ENCODE measurements at regions not wholly inside any gene's neighbourhood (a gene's known extent, or its start where the extent isn't known, plus 50 kb on each side); places are given as distances from the start of the nearest gene placed in this dataset.
"Not testable (repeated sequence)": the region's sequence is repeated elsewhere in the genome, so short reads cannot be mapped to it uniquely, and the experiment has no call there.

GRCh38 chr21:7933923-7934322, 2587.5 kb upstream of the TPTE start:
- TF ChIP-seq, protein P1, sequence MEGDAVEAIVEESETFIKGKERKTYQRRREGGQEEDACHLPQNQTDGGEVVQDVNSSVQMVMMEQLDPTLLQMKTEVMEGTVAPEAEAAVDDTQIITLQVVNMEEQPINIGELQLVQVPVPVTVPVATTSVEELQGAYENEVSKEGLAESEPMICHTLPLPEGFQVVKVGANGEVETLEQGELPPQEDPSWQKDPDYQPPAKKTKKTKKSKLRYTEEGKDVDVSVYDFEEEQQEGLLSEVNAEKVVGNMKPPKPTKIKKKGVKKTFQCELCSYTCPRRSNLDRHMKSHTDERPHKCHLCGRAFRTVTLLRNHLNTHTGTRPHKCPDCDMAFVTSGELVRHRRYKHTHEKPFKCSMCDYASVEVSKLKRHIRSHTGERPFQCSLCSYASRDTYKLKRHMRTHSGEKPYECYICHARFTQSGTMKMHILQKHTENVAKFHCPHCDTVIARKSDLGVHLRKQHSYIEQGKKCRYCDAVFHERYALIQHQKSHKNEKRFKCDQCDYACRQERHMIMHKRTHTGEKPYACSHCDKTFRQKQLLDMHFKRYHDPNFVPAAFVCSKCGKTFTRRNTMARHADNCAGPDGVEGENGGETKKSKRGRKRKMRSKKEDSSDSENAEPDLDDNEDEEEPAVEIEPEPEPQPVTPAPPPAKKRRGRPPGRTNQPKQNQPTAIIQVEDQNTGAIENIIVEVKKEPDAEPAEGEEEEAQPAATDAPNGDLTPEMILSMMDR (conservative IDR thresholded peaks at IDR 0.05; ENCODE audit: low read depth, low read length): no peak

DNA sequence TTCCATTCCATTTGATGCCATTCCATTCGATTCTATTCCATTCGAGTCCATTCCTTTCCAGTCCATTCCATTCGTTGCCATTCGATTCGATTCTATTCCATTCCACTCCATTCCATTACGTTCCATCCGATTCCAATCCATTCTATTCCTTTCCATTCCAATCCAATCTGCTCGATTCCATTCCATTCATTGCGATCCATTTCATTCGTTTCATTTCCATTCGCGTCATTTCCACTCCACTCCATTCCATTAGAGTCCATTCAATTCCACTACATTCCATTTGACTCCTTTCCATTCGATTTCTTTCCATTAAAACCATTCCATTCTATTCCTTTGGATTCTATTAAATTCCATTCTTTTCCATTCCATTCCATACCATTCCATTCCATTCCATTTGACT, 2584.1 kb upstream of the TPTE start:
- not testable (repeated sequence) for H3K4me2 ChIP-seq; H3K36me3 ChIP-seq (ENCODE audit: insufficient read depth); H3K9ac ChIP-seq; H3K27ac ChIP-seq; H4K20me1 ChIP-seq (ENCODE audit: insufficient read depth); H3K4me3 ChIP-seq (IDR thresholded peaks at IDR 0.05; ENCODE audit: insufficient read depth, low read depth, low read length); H3K27me3 ChIP-seq (ENCODE audit: insufficient read depth, low read depth); H3K79me2 ChIP-seq (ENCODE audit: insufficient read depth, low read depth); H3K4me1 ChIP-seq (ENCODE audit: low read depth, poor library complexity, severe bottlenecking); H2AFZ ChIP-seq (ENCODE audit: low read depth)

More at GRCh38 chr21:7933923-7934322, 2587.5 kb upstream of the TPTE start:
- no peaks in the 10 kb centered on the region for H3K36me3 ChIP-seq (ENCODE audit: insufficient read depth)
- H3K4me1 ChIP-seq (ENCODE audit: low read depth, poor library complexity, severe bottlenecking): no peaks in the 10 kb centered on the region
- no peak overlapping the region for H3K4me3 ChIP-seq (IDR thresholded peaks at IDR 0.05; ENCODE audit: insufficient read depth, low read depth, low read length)
- no peak overlapping the region for H2AFZ ChIP-seq (ENCODE audit: low read depth)
- H3K79me2 ChIP-seq (ENCODE audit: insufficient read depth, low read depth): no peaks in the 10 kb centered on the region
- H3K9ac ChIP-seq: no peak overlapping the region
- no peak overlapping the region for H3K4me2 ChIP-seq
- no peaks in the 10 kb centered on the region for H4K20me1 ChIP-seq (ENCODE audit: insufficient read depth)
- no peaks in the 10 kb centered on the region for H3K27me3 ChIP-seq (ENCODE audit: insufficient read depth, low read depth)
- no peak overlapping the region for H3K27ac ChIP-seq

- H3K9ac ChIP-seq; H3K36me3 ChIP-seq (ENCODE audit: insufficient read depth); H3K4me3 ChIP-seq (IDR thresholded peaks at IDR 0.05; ENCODE audit: insufficient read depth, low read depth, low read length); H4K20me1 ChIP-seq (ENCODE audit: insufficient read depth); H2AFZ ChIP-seq (ENCODE audit: low read depth); H3K4me2 ChIP-seq; H3K79me2 ChIP-seq (ENCODE audit: insufficient read depth, low read depth); H3K27me3 ChIP-seq (ENCODE audit: insufficient read depth, low read depth); H3K27ac ChIP-seq; H3K4me1 ChIP-seq (ENCODE audit: low read depth, poor library complexity, severe bottlenecking): not testable (repeated sequence)
Observed at GRCh38 chr21:7938223-7938622, 2583.2 kb upstream of the TPTE start.

DNA sequence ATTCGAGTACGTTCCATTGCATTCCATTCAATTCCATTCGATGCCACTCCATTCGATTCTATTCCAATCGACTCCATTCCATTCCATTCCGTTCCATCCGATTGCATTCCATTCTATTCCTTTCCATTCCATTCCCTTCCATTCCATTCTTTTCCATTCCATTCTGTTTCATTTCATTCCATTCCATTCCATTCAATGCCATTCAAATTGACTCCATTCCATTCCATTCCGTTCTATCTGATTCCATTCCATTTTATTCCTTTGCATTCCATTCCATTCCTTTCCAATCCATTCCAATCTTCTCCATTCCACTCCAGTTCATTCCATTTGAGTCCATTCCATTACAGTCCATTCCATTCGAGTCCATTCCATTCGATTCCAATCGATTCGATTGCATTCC, 2580.0 kb upstream of the TPTE start:
- not testable (repeated sequence) for H4K20me1 ChIP-seq (ENCODE audit: insufficient read depth); H2AFZ ChIP-seq (ENCODE audit: low read depth); H3K4me1 ChIP-seq (ENCODE audit: low read depth, poor library complexity, severe bottlenecking); H3K4me2 ChIP-seq; H3K36me3 ChIP-seq (ENCODE audit: insufficient read depth); H3K79me2 ChIP-seq (ENCODE audit: insufficient read depth, low read depth); H3K4me3 ChIP-seq (IDR thresholded peaks at IDR 0.05; ENCODE audit: insufficient read depth, low read depth, low read length); H3K9ac ChIP-seq; H3K27me3 ChIP-seq (ENCODE audit: insufficient read depth, low read depth); H3K27ac ChIP-seq

DNA sequence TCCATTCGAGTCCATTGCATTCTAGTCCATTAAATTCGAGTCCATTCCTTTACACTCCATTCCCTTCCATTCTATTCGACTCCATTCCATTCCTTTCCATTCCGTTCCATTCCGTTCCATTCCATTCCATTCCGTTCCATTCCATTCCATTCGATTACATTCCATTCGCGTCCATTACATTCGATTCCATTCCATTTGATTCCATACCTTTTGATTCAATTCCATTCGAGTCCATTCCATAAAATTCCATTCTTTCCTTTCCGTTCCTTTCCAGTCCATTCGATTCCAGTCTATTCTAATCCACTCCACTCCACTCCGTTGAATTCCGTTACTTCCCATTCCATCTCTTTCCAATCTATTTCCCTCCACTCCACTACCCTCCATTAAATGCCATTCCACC, 2579.2 kb upstream of the TPTE start:
- not testable (repeated sequence) for H3K4me1 ChIP-seq (ENCODE audit: low read depth, poor library complexity, severe bottlenecking); H4K20me1 ChIP-seq (ENCODE audit: insufficient read depth); H3K79me2 ChIP-seq (ENCODE audit: insufficient read depth, low read depth); H3K4me2 ChIP-seq; H2AFZ ChIP-seq (ENCODE audit: low read depth); H3K9ac ChIP-seq; H3K27me3 ChIP-seq (ENCODE audit: insufficient read depth, low read depth); H3K36me3 ChIP-seq (ENCODE audit: insufficient read depth); H3K4me3 ChIP-seq (IDR thresholded peaks at IDR 0.05; ENCODE audit: insufficient read depth, low read depth, low read length); H3K27ac ChIP-seq

DNA sequence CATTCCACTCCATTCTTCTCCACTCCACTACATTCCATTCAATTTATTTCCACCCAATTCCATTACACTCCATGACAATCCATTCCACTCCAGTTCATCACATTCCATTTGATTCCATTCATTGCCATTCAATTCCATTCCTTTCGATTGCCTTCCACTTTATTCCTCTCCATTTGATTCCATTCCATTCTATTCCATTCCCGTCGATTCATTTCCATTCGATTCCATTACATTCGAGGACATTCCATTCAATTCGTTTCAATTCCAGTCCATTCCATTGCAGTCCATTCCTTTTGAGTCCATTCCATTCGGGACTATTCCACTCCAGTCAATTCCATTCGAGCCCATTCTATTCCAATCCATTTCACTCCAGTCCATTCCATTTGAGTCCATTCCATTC, 2577.8 kb upstream of the TPTE start:
- not testable (repeated sequence) for H3K36me3 ChIP-seq (ENCODE audit: insufficient read depth); H3K4me2 ChIP-seq; H3K27me3 ChIP-seq (ENCODE audit: insufficient read depth, low read depth); H3K79me2 ChIP-seq (ENCODE audit: insufficient read depth, low read depth); H4K20me1 ChIP-seq (ENCODE audit: insufficient read depth); H3K4me3 ChIP-seq (IDR thresholded peaks at IDR 0.05; ENCODE audit: insufficient read depth, low read depth, low read length); H3K9ac ChIP-seq; H3K4me1 ChIP-seq (ENCODE audit: low read depth, poor library complexity, severe bottlenecking); H2AFZ ChIP-seq (ENCODE audit: low read depth); H3K27ac ChIP-seq

DNA sequence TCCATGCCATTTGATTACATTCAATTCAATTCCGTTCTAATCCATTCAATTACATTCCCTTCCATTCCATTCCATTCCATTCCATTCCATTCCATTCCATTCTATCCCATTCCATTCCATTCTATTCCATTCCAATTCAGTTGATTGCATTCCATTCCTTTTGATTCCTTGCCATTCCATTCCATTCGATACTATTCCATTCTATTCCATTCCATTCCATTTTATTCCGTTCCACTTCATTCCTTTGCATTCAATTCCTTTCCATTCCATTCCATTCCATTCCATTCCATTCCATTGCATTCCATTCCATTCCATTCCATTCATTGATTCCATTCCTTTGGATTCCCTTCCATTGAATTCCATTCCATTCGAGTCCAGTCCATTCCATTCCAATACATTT, 2574.0 kb upstream of the TPTE start:
- no peaks in the 10 kb centered on the region for H3K27me3 ChIP-seq (ENCODE audit: insufficient read depth, low read depth)
- no peak overlapping the region for H3K27ac ChIP-seq
- H2AFZ ChIP-seq (ENCODE audit: low read depth): no peak overlapping the region
- no peaks in the 10 kb centered on the region for H3K4me1 ChIP-seq (ENCODE audit: low read depth, poor library complexity, severe bottlenecking)
- no peaks in the 10 kb centered on the region for H3K36me3 ChIP-seq (ENCODE audit: insufficient read depth)
- no peaks in the 10 kb centered on the region for H3K79me2 ChIP-seq (ENCODE audit: insufficient read depth, low read depth)
- TF ChIP-seq, protein P1 (conservative IDR thresholded peaks at IDR 0.05; ENCODE audit: low read depth, low read length): no peak
- no peak overlapping the region for H3K4me3 ChIP-seq (IDR thresholded peaks at IDR 0.05; ENCODE audit: insufficient read depth, low read depth, low read length)
- H3K9ac ChIP-seq: no peak overlapping the region
- H4K20me1 ChIP-seq (ENCODE audit: insufficient read depth): no peaks in the 10 kb centered on the region
- H3K4me2 ChIP-seq: no peak overlapping the region

DNA sequence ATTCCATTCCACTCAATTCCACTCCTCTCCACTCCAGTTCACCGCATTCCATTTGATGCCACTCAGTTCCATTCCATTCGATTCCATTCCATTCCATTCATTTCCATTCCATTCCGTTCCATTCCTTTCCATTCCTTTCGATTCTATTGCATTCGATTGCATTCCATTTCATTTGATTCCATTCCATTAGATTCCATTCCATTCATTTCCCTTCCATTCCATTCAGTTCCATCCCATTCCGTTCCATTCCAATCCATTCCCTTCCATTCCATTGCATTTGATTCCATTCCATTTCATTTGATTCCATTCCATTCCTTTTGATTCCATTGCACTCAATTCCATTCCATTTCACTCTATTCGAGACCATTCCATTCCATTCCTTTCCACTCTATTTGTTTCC, 2572.7 kb upstream of the TPTE start:
- H4K20me1 ChIP-seq (ENCODE audit: insufficient read depth); H3K4me3 ChIP-seq (IDR thresholded peaks at IDR 0.05; ENCODE audit: insufficient read depth, low read depth, low read length); H3K79me2 ChIP-seq (ENCODE audit: insufficient read depth, low read depth); H3K27me3 ChIP-seq (ENCODE audit: insufficient read depth, low read depth); H3K36me3 ChIP-seq (ENCODE audit: insufficient read depth); H3K4me2 ChIP-seq; H3K27ac ChIP-seq; H3K4me1 ChIP-seq (ENCODE audit: low read depth, poor library complexity, severe bottlenecking); H2AFZ ChIP-seq (ENCODE audit: low read depth); H3K9ac ChIP-seq: not testable (repeated sequence)

- H4K20me1 ChIP-seq (ENCODE audit: insufficient read depth); H3K36me3 ChIP-seq (ENCODE audit: insufficient read depth); H3K27me3 ChIP-seq (ENCODE audit: insufficient read depth, low read depth); H2AFZ ChIP-seq (ENCODE audit: low read depth); H3K4me2 ChIP-seq; H3K27ac ChIP-seq; H3K79me2 ChIP-seq (ENCODE audit: insufficient read depth, low read depth); H3K4me1 ChIP-seq (ENCODE audit: low read depth, poor library complexity, severe bottlenecking); H3K4me3 ChIP-seq (IDR thresholded peaks at IDR 0.05; ENCODE audit: insufficient read depth, low read depth, low read length); H3K9ac ChIP-seq: not testable (repeated sequence)
Observed at GRCh38 chr21:7949882-7950281, 2571.5 kb upstream of the TPTE start.
